H1 (cell line): ENCODE measurements at regions not wholly inside any gene's neighbourhood (a gene's known extent, or its start where the extent isn't known, plus 50 kb on each side); places are given as distances from the start of the nearest gene placed in this dataset.

Experiments used
- CTCF ChIA-PET: fragments of 300-600 bp; sonication (Branson Sonifier 250); formaldehyde crosslinking; loops from one replicate; lab custom pipeline; 2021; ENCODE audit not compliant: partially characterized antibody; lab: Charles Lee
- POLR2A ChIA-PET: fragments of 300-600 bp; sonication (Branson Sonifier 250); formaldehyde crosslinking; loops from one replicate; lab custom pipeline; 2021; ENCODE audit warnings: inconsistent platforms; ENCODE audit not compliant: partially characterized antibody; lab: Charles Lee
- DNase-seq, 2 experiments: peaks; one replicate each; pipeline versions ENCODE4 v3.0.0 to v3.0.0-alpha.2; 2010 to 2022; ENCODE audit warnings: low spot score in 2 of 2, low read depth in 1 of 2, mixed read lengths in 1 of 2
- FAIRE-seq: peaks from 2 replicates; lab custom pipeline; 2011; peaks lifted over from hg19 to GRCh38; lab: Jason Lieb, UNC
- H2AFZ ChIP-seq: 2 replicates; pipeline ENCODE4 v1.8.1; 2012; ENCODE audit warnings: low read length, inconsistent platforms
- H2AK5ac ChIP-seq: 2 replicates; pipeline ENCODE4 v1.6.1; 2013; ENCODE audit warnings: low read depth, low read length
- H2BK120ac ChIP-seq: replicated peaks from 2 replicates; pipeline ENCODE3; 2013; ENCODE audit warnings: low read depth, low read length, inconsistent platforms
- H2BK12ac ChIP-seq: 2 replicates; pipeline ENCODE4 v1.6.1; 2013; ENCODE audit warnings: low read depth, low read length
- H2BK15ac ChIP-seq: 2 replicates; pipeline ENCODE4 v1.6.1; 2013; ENCODE audit warnings: low read length
- H2BK20ac ChIP-seq: 2 replicates; pipeline ENCODE4 v1.6.1; 2013; ENCODE audit warnings: low read length
- H2BK5ac ChIP-seq: 2 replicates; pipeline ENCODE4 v1.6.1; 2013; ENCODE audit warnings: low read depth, low read length
- H3K14ac ChIP-seq: 2 replicates; pipeline ENCODE4 v1.6.1; 2013; ENCODE audit warnings: inconsistent platforms; ENCODE audit not compliant: insufficient read length
- H3K18ac ChIP-seq: 2 replicates; pipeline ENCODE4 v1.6.1; 2013; ENCODE audit warnings: low read length; ENCODE audit errors: extremely low read depth
- H3K23ac ChIP-seq: 2 replicates; pipeline ENCODE4 v1.6.1; 2013; ENCODE audit warnings: inconsistent platforms; ENCODE audit not compliant: insufficient read length
- H3K23me2 ChIP-seq: 2 replicates; pipeline ENCODE4 v1.6.1; 2013; ENCODE audit warnings: low read depth, low read length
- H3K27ac ChIP-seq: 2 replicates; pipeline ENCODE4 v1.6.1; 2011; ENCODE audit warnings: low read depth, low read length, inconsistent platforms
- H3K27me3 ChIP-seq, 4 experiments: replicated peaks in 1 of 4; 1 replicate in 1 of 4; 2 replicates in 3 of 4; pipeline versions ENCODE4 v1.6.1 to v1.8.1; 2011 to 2013; ENCODE audit warnings: low read length in 3 of 4, mild to moderate bottlenecking in 3 of 4, inconsistent platforms in 2 of 4, mixed read lengths in 2 of 4, moderate library complexity in 1 of 4; ENCODE audit not compliant: control insufficient read depth in 3 of 4, insufficient read depth in 3 of 4; ENCODE audit errors: extremely low read depth in 1 of 4
- H3K36me3 ChIP-seq, 4 experiments: 2 replicates each; pipeline versions ENCODE4 v1.6.1 to v1.8.1; 2011 to 2013; ENCODE audit warnings: mild to moderate bottlenecking in 4 of 4, low read length in 3 of 4, moderate library complexity in 2 of 4, control low read depth in 1 of 4, inconsistent platforms in 1 of 4; ENCODE audit not compliant: insufficient read depth in 4 of 4, control insufficient read depth in 2 of 4
- H3K4ac ChIP-seq: replicated peaks from 2 replicates; pipeline ENCODE3; 2013; ENCODE audit warnings: low read length, low read depth, mixed read lengths, inconsistent platforms; ENCODE audit not compliant: insufficient read length
- H3K4me1 ChIP-seq, 4 experiments: replicated peaks in 1 of 4; 1 replicate in 1 of 4; 2 replicates in 3 of 4; pipeline versions ENCODE4 v1.6.1 to v1.8.1; 2011 to 2013; ENCODE audit warnings: low read length in 3 of 4, inconsistent platforms in 2 of 4, mixed read lengths in 1 of 4; ENCODE audit not compliant: insufficient read depth in 4 of 4, control insufficient read depth in 3 of 4
- H3K4me2 ChIP-seq, 2 experiments: 2 replicates each; pipeline versions ENCODE4 v1.6.1 to v1.8.1; 2011 to 2013; ENCODE audit warnings: low read depth in 2 of 2, low read length in 2 of 2, control low read depth in 1 of 2, inconsistent platforms in 1 of 2, mild to moderate bottlenecking in 1 of 2; ENCODE audit not compliant: insufficient read depth in 1 of 2
- H3K4me3 ChIP-seq, 4 experiments: fragments of 200-600, 300-600 bp in 1 of 4; sonication (generic), shearing (Covaris generic), sonication (Bioruptor Twin) in 1 of 4; 2 replicates each; pipeline versions ENCODE4 v1.5.1 to v1.8.1; 2011 to 2016; ENCODE audit warnings: low read length in 4 of 4, low read depth in 3 of 4, control low read depth in 2 of 4, inconsistent platforms in 2 of 4, mild to moderate bottlenecking in 2 of 4, mixed read lengths in 1 of 4, moderate library complexity in 1 of 4; ENCODE audit not compliant: insufficient read depth in 2 of 4; ENCODE audit errors: extremely low read depth in 1 of 4
- H3K56ac ChIP-seq: replicated peaks from 2 replicates; pipeline ENCODE3; 2013; ENCODE audit warnings: low read depth, mild to moderate bottlenecking, mixed read lengths, low read length, inconsistent platforms; ENCODE audit not compliant: insufficient read length
- H3K79me1 ChIP-seq: 2 replicates; pipeline ENCODE4 v1.6.1; 2013; ENCODE audit warnings: low read depth, low read length, control low read depth
- H3K79me2 ChIP-seq, 2 experiments: 2 replicates each; pipeline versions ENCODE4 v1.6.1 to v1.8.1; 2012 to 2013; ENCODE audit warnings: low read length in 2 of 2, mild to moderate bottlenecking in 2 of 2, inconsistent platforms in 1 of 2; ENCODE audit not compliant: insufficient read depth in 2 of 2, control insufficient read depth in 1 of 2
- H3K9ac ChIP-seq, 4 experiments: replicated peaks in 1 of 4; 1 replicate in 1 of 4; 2 replicates in 3 of 4; pipeline versions ENCODE4 v1.6.1 to v1.8.1; 2011 to 2013; ENCODE audit warnings: low read depth in 3 of 4, low read length in 3 of 4, control low read depth in 2 of 4, mild to moderate bottlenecking in 2 of 4, moderate library complexity in 2 of 4, inconsistent platforms in 1 of 4; ENCODE audit errors: extremely low read depth in 1 of 4
- H3K9me3 ChIP-seq, 2 experiments: 2 replicates each; pipeline versions ENCODE4 v1.6.1 to v1.8.1; 2012 to 2013; ENCODE audit warnings: mild to moderate bottlenecking in 2 of 2, moderate library complexity in 2 of 2, control low read depth in 1 of 2, inconsistent platforms in 1 of 2, low read depth in 1 of 2, low read length in 1 of 2, mixed read lengths in 1 of 2; ENCODE audit not compliant: insufficient read depth in 2 of 2
- H4K20me1 ChIP-seq, 2 experiments: replicated peaks in 1 of 2; 2 replicates each; pipeline versions ENCODE3 to v1.8.1; 2011 to 2013; ENCODE audit warnings: inconsistent platforms in 2 of 2, low read length in 2 of 2, mild to moderate bottlenecking in 1 of 2; ENCODE audit not compliant: insufficient read depth in 2 of 2, control insufficient read depth in 1 of 2
- H4K5ac ChIP-seq: 2 replicates; pipeline ENCODE4 v1.6.1; 2013; ENCODE audit warnings: low read length, low read depth, mixed read lengths, inconsistent platforms; ENCODE audit not compliant: insufficient read length
- H4K8ac ChIP-seq: 2 replicates; pipeline ENCODE4 v1.8.0; 2013; ENCODE audit warnings: mild to moderate bottlenecking, moderate library complexity, low read length, inconsistent platforms; ENCODE audit not compliant: insufficient read depth; ENCODE audit errors: extremely low read depth
- H4K91ac ChIP-seq: replicated peaks from 2 replicates; pipeline ENCODE3; 2013; ENCODE audit warnings: low read length, mixed read lengths, inconsistent platforms; ENCODE audit not compliant: insufficient read length
- CEBPB ChIP-seq: IDR thresholded peaks from 2 replicates; pipeline ENCODE4 v1.6.1; 2012; ENCODE audit warnings: low read depth, low read length
- CHD2 ChIP-seq: IDR thresholded peaks from 2 replicates; pipeline ENCODE4 v1.6.1; 2012; ENCODE audit warnings: low read length, improper control_type of control experiment
- NANOG ChIP-seq: IDR thresholded peaks from 2 replicates; pipeline ENCODE4 v1.6.1; 2011; ENCODE audit warnings: low read length, low read depth, mild to moderate bottlenecking, inconsistent platforms; ENCODE audit not compliant: insufficient read depth, poor library complexity, severe bottlenecking
- NRF1 ChIP-seq: IDR thresholded peaks from 2 replicates; pipeline ENCODE4 v1.6.1; 2011; ENCODE audit warnings: mild to moderate bottlenecking, low read depth, low read length, improper control_type of control experiment
- POU5F1 ChIP-seq: IDR thresholded peaks from 2 replicates; pipeline ENCODE4 v1.6.1; 2011; ENCODE audit warnings: low read depth, mild to moderate bottlenecking, low read length, moderate library complexity
- RFX5 ChIP-seq: IDR thresholded peaks from 2 replicates; pipeline ENCODE4 v1.6.1; 2011; ENCODE audit warnings: low read depth, low read length, improper control_type of control experiment, borderline replicate concordance
- SIX5 ChIP-seq: IDR thresholded peaks from 2 replicates; pipeline ENCODE4 v1.6.1; 2011; ENCODE audit warnings: mild to moderate bottlenecking, low read depth, low read length
- SUZ12 ChIP-seq: fragments of 200-600 bp; sonication (generic); IDR thresholded peaks from 2 replicates; pipeline ENCODE4 v1.6.1; 2012; ENCODE audit warnings: mild to moderate bottlenecking, inconsistent platforms, low read length, moderate library complexity, mixed read lengths
- TAF1 ChIP-seq: IDR thresholded peaks from 2 replicates; pipeline ENCODE4 v1.6.1; 2011; ENCODE audit warnings: mild to moderate bottlenecking, low read depth, low read length
- TAF7 ChIP-seq: optimal IDR thresholded peaks from 2 replicates; pipeline ENCODE3; 2011; ENCODE audit warnings: low read depth, mild to moderate bottlenecking, inconsistent platforms, low read length, moderate library complexity, borderline replicate concordance
- ZNF274 ChIP-seq: IDR thresholded peaks from 2 replicates; pipeline ENCODE4 v1.7.0; 2012; ENCODE audit warnings: low read length, borderline replicate concordance; ENCODE audit errors: extremely low read depth
- WGBS, 2 experiments: shearing (Covaris generic) in 1 of 2; methylation state at CpG; one replicate each; pipeline versions ENCODE4 v1.1.6 to v1.1.7; 2013 to 2015; ENCODE audit warnings: low lambda C conversion rate in 2 of 2, mixed read lengths in 2 of 2, inconsistent platforms in 1 of 2, low coverage in 1 of 2, missing lambda C conversion rate in 1 of 2; ENCODE audit not compliant: insufficient replicate concordance in 2 of 2, insufficient coverage in 1 of 2, insufficient read length in 1 of 2; ENCODE audit errors: extremely low coverage in 1 of 2, missing lambda C conversion rate in 1 of 2; 5-methylcytosine and 5-hydroxymethylcytosine counted together
- TF ChIP-seq, protein P1 (sequence below): IDR thresholded peaks from 2 replicates; pipeline ENCODE4 v1.6.1; 2011; ENCODE audit warnings: low read depth, mild to moderate bottlenecking, low read length; ENCODE audit not compliant: insufficient read depth

DNA sequence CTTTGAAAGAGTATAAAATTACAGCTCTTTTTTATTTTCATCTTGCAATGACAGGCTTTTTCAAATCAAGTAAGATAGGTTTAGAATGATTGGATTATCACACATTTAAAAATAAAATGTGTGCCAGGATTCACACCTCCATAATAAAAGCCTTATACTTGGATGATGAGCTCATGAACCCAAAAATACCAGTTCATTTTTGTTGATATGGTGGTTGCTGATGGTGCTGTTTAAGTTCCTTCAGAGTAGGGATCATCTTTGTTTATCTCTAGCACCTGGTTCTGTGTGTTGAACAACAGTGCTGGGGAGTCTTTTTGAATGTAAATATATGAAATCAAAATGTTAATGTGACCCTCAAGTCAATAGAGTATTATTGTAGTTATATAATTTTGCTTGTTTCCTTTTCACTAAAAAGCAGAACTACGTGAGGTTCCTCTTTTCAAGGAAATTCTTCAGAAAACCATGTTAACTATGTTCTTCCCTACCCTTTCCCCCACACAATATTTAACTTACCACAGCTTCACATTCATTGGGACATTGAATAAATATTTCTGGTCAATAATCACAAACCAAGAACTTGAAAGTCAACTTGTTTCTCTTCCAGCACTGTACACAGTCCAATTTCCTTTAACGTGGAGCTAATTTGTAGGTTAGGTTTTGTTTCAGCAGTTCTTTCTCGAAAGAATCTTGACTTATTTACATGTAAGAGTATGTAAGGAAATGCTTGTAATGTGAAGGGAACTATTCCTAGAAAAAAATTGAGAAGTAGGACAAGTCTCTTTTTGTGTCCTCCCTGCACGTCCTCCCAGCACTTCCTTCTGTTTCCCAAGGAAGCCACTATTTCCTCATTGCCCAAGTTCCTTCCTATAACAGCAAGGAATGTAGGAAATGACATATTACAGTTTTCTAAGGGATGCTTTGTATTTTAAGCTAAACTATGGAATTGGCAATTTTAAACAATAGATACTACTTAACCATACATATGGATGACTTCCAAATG, 945.9 kb upstream of the CITED2 start:
- Histone ChIP-seq H3K23ac (no peak overlapping the region), H4K8ac (no peak overlapping the region), H2BK15ac (no peak overlapping the region), H3K23me2 (no peaks in the 10 kb centered on the region), H3K18ac (no peak overlapping the region), H3K56ac (no peak overlapping the region), H3K9me3 (no peaks in the 10 kb centered on the region), H3K79me1 (no peaks in the 10 kb centered on the region), H2BK120ac (no peak overlapping the region), H2BK5ac (no peak overlapping the region), H4K20me1 (no peaks in the 10 kb centered on the region), H3K4me2 (no peak overlapping the region), H3K27me3 (no peaks in the 10 kb centered on the region), H3K14ac (no peak overlapping the region), H2AFZ (no peak overlapping the region), H3K27ac (no peak overlapping the region), H2AK5ac (no peak overlapping the region), H3K4me1 (peaks cover 0 to 4% (median 0%) of the 10 kb centered on the region in 4 experiments; a peak in 2 of 7 replicates), H4K5ac (no peak overlapping the region), H2BK12ac (no peak overlapping the region), H3K36me3 (no peaks in the 10 kb centered on the region), H3K4ac (no peak overlapping the region), H3K4me3 (no peak overlapping the region), H3K79me2 (no peaks in the 10 kb centered on the region), H3K9ac (no peak overlapping the region), H2BK20ac (no peak overlapping the region), H4K91ac (no peak overlapping the region)
- no peak for DNase-seq
- WGBS, 2 experiments, result 89% methylated on average over 4 of the region's 4 CpGs; no CpG with 5 or more reads in 1 of the 2 experiments
- FAIRE-seq, result no peak
- ChIA-PET POLR2A (no interaction called here), CTCF (interaction anchor here (0.6 to 0.7 kb wide), 2 partner anchors 12 to 19 kb away, joined by 3 read pairs; no protein-coding TSS in a partner anchor)
- TF ChIP-seq CHD2, result no peak
- TF ChIP-seq NRF1, result no peak
- no peak for TF ChIP-seq NANOG
- no peak for TF ChIP-seq RFX5
- TF ChIP-seq TAF7, result no peak
- TF ChIP-seq, protein P1, sequence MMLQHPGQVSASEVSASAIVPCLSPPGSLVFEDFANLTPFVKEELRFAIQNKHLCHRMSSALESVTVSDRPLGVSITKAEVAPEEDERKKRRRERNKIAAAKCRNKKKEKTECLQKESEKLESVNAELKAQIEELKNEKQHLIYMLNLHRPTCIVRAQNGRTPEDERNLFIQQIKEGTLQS, result no peak
- no peak for TF ChIP-seq CEBPB
- TF ChIP-seq ZNF274, result no peak
- no peak for TF ChIP-seq TAF1
- no peak for TF ChIP-seq SUZ12
- no peak for TF ChIP-seq SIX5
- TF ChIP-seq POU5F1, result no peak
